ENCODE measurements at regions not wholly inside any gene's neighbourhood (a gene's known extent, or its start where the extent isn't known, plus 50 kb on each side); places are given as distances from the start of the nearest gene placed in this dataset.
"Not testable (repeated sequence)": the region's sequence is repeated elsewhere in the genome, so short reads cannot be mapped to it uniquely, and the experiment has no call there.

DNA sequence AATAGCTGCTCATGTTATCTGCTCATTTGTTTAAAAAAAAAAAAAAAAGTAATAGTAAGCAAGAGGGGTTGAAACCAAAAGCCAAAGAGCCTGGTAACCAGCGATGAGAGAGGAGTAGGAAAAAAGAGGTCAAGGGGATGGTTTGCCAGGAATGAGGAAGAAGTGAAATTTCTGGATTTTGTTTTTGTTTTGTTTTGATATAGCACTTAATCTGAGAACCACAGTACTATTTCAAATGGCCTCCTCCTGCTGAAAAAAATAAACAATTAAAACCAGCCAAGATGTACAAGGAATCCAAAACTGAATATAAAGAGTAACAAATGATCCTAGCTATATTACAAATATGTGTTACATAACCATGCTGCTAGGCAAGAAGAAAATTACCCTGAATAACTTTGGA lies 213.1 kb downstream of the FGFR2 start:
- Histone ChIP-seq H3K4me2 (ENCODE audit: low read length) (no peak overlapping the region), H3K27ac (ENCODE audit: low read depth, low read length) (no peak overlapping the region), H3K79me2 (ENCODE audit: insufficient read depth, low read length) (no peaks in the 10 kb centered on the region), H4K20me1 (ENCODE audit: insufficient read depth, low read length) (no peaks in the 10 kb centered on the region), H3K36me3 (ENCODE audit: insufficient read depth, low read length) (no peaks in the 10 kb centered on the region), H3K4me3 (ENCODE audit: insufficient read depth, low read depth, low read length) (no peak overlapping the region), H3K9me3 (ENCODE audit: insufficient read depth, low read depth, low read length) (no peaks in the 10 kb centered on the region), H3K4me1 (ENCODE audit: insufficient read depth, low read length) (no peaks in the 10 kb centered on the region), H3K27me3 (ENCODE audit: insufficient read depth, low read length) (no peaks in the 10 kb centered on the region), H2AFZ (ENCODE audit: low read depth, low read length) (no peak overlapping the region), H3K9ac (ENCODE audit: low read length) (no peak overlapping the region)
- H3K9me3 Mint-ChIP-seq (ENCODE audit: unreplicated experiment): peaks cover 5% of the 10 kb centered on the region
- H3K4me1 Mint-ChIP-seq (ENCODE audit: low read depth, unreplicated experiment): peaks cover 4% of the 10 kb centered on the region
- no peak overlapping the region for H3K4me3 Mint-ChIP-seq (ENCODE audit: unreplicated experiment)
- TF ChIP-seq, protein P1, sequence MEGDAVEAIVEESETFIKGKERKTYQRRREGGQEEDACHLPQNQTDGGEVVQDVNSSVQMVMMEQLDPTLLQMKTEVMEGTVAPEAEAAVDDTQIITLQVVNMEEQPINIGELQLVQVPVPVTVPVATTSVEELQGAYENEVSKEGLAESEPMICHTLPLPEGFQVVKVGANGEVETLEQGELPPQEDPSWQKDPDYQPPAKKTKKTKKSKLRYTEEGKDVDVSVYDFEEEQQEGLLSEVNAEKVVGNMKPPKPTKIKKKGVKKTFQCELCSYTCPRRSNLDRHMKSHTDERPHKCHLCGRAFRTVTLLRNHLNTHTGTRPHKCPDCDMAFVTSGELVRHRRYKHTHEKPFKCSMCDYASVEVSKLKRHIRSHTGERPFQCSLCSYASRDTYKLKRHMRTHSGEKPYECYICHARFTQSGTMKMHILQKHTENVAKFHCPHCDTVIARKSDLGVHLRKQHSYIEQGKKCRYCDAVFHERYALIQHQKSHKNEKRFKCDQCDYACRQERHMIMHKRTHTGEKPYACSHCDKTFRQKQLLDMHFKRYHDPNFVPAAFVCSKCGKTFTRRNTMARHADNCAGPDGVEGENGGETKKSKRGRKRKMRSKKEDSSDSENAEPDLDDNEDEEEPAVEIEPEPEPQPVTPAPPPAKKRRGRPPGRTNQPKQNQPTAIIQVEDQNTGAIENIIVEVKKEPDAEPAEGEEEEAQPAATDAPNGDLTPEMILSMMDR (IDR thresholded peaks at IDR 0.05; ENCODE audit: insufficient read depth, low read depth, low read length): no peak
- no peak for TF ChIP-seq EZH2 (IDR thresholded peaks at IDR 0.05; ENCODE audit: insufficient read depth, low read length)
- FAIRE-seq: no peak
- H3K27me3 Mint-ChIP-seq (ENCODE audit: low read depth, unreplicated experiment): no peaks in the 10 kb centered on the region
- DNase-seq (ENCODE audit: low read depth): no peak
- H3K27ac Mint-ChIP-seq (ENCODE audit: unreplicated experiment): no peak overlapping the region
- peaks cover 2% of the 10 kb centered on the region for H3K36me3 Mint-ChIP-seq (ENCODE audit: low read depth, unreplicated experiment)

DNA sequence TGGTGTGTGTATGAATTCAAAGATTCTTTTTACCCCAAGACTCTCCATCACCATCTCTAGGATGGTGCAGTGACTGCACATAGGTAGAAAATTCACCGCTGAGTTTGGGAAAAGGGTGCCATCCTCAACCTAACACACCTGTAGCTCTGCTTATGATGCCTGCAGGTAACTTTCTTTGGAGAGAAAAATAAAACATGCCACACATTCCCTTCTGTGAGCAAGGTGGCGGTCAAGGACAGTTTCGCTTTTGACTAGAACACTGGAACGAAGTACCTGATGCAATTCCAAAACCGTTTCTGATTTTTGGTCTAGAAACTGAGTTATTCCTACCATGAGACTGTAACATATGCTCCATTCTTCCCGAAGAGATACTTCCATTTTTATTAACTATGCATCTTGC lies 205.6 kb downstream of the FGFR2 start:
- DNase-seq (ENCODE audit: low read depth): no peak
- no peaks in the 10 kb centered on the region for H3K9me3 ChIP-seq (ENCODE audit: insufficient read depth, low read depth, low read length)
- no peaks in the 10 kb centered on the region for H3K36me3 Mint-ChIP-seq (ENCODE audit: low read depth, unreplicated experiment)
- no peak overlapping the region for H2AFZ ChIP-seq (ENCODE audit: low read depth, low read length)
- H3K9ac ChIP-seq (ENCODE audit: low read length): no peak overlapping the region
- H3K9me3 Mint-ChIP-seq (ENCODE audit: unreplicated experiment): no peaks in the 10 kb centered on the region
- no peaks in the 10 kb centered on the region for H3K27me3 Mint-ChIP-seq (ENCODE audit: low read depth, unreplicated experiment)
- H3K4me3 Mint-ChIP-seq (ENCODE audit: unreplicated experiment): no peak overlapping the region
- no peaks in the 10 kb centered on the region for H3K79me2 ChIP-seq (ENCODE audit: insufficient read depth, low read length)
- no peak overlapping the region for H3K27ac ChIP-seq (ENCODE audit: low read depth, low read length)
- no peak overlapping the region for H3K4me3 ChIP-seq (ENCODE audit: insufficient read depth, low read depth, low read length)
- FAIRE-seq: no peak
- no peak overlapping the region for H3K4me2 ChIP-seq (ENCODE audit: low read length)
- no peaks in the 10 kb centered on the region for H3K27me3 ChIP-seq (ENCODE audit: insufficient read depth, low read length)
- H3K36me3 ChIP-seq (ENCODE audit: insufficient read depth, low read length): no peaks in the 10 kb centered on the region
- H3K27ac Mint-ChIP-seq (ENCODE audit: unreplicated experiment): no peak overlapping the region
- H3K4me1 ChIP-seq (ENCODE audit: insufficient read depth, low read length): no peaks in the 10 kb centered on the region
- no peak for TF ChIP-seq EZH2 (IDR thresholded peaks at IDR 0.05; ENCODE audit: insufficient read depth, low read length)
- TF ChIP-seq, protein P1 (IDR thresholded peaks at IDR 0.05; ENCODE audit: insufficient read depth, low read depth, low read length): no peak
- H4K20me1 ChIP-seq (ENCODE audit: insufficient read depth, low read length): no peaks in the 10 kb centered on the region
- H3K4me1 Mint-ChIP-seq (ENCODE audit: low read depth, unreplicated experiment): peaks cover 4% of the 10 kb centered on the region

- Histone ChIP-seq H4K20me1 (ENCODE audit: insufficient read depth, low read length) (no peaks in the 10 kb centered on the region), H3K27ac (ENCODE audit: low read depth, low read length) (no peak overlapping the region), H3K79me2 (ENCODE audit: insufficient read depth, low read length) (no peaks in the 10 kb centered on the region), H3K4me1 (ENCODE audit: insufficient read depth, low read length) (no peaks in the 10 kb centered on the region), H3K4me2 (ENCODE audit: low read length) (no peak overlapping the region), H3K36me3 (ENCODE audit: insufficient read depth, low read length) (no peaks in the 10 kb centered on the region), H3K9me3 (ENCODE audit: insufficient read depth, low read depth, low read length) (no peaks in the 10 kb centered on the region), H2AFZ (ENCODE audit: low read depth, low read length) (no peak overlapping the region), H3K4me3 (ENCODE audit: insufficient read depth, low read depth, low read length) (no peak overlapping the region), H3K9ac (ENCODE audit: low read length) (no peak overlapping the region), H3K27me3 (ENCODE audit: insufficient read depth, low read length) (no peaks in the 10 kb centered on the region)
- Mint-ChIP-seq H3K9me3 (ENCODE audit: unreplicated experiment) (no peaks in the 10 kb centered on the region), H3K4me3 (ENCODE audit: unreplicated experiment) (no peak overlapping the region), H3K4me1 (ENCODE audit: low read depth, unreplicated experiment) (no peaks in the 10 kb centered on the region), H3K27me3 (ENCODE audit: low read depth, unreplicated experiment) (no peaks in the 10 kb centered on the region), H3K36me3 (ENCODE audit: low read depth, unreplicated experiment) (no peaks in the 10 kb centered on the region), H3K27ac (ENCODE audit: unreplicated experiment) (no peak overlapping the region)
- DNase-seq (ENCODE audit: low read depth) (no peak), FAIRE-seq (no peak)
- TF ChIP-seq EZH2 (IDR thresholded peaks at IDR 0.05; ENCODE audit: insufficient read depth, low read length): no peak
Measured at GRCh38 chr10:121393522-121393921, 204.7 kb downstream of the FGFR2 start.

- H3K27me3 ChIP-seq (ENCODE audit: insufficient read depth, low read length); H4K20me1 ChIP-seq (ENCODE audit: insufficient read depth, low read length); H3K4me1 Mint-ChIP-seq (ENCODE audit: low read depth, unreplicated experiment); H3K79me2 ChIP-seq (ENCODE audit: insufficient read depth, low read length); H3K9me3 Mint-ChIP-seq (ENCODE audit: unreplicated experiment); H2AFZ ChIP-seq (ENCODE audit: low read depth, low read length); H3K4me2 ChIP-seq (ENCODE audit: low read length); H3K36me3 Mint-ChIP-seq (ENCODE audit: low read depth, unreplicated experiment); DNase-seq (ENCODE audit: low read depth); H3K36me3 ChIP-seq (ENCODE audit: insufficient read depth, low read length); H3K27ac Mint-ChIP-seq (ENCODE audit: unreplicated experiment); H3K4me1 ChIP-seq (ENCODE audit: insufficient read depth, low read length); H3K4me3 ChIP-seq (ENCODE audit: insufficient read depth, low read depth, low read length); H3K9ac ChIP-seq (ENCODE audit: low read length); H3K27me3 Mint-ChIP-seq (ENCODE audit: low read depth, unreplicated experiment); FAIRE-seq; H3K4me3 Mint-ChIP-seq (ENCODE audit: unreplicated experiment); H3K27ac ChIP-seq (ENCODE audit: low read depth, low read length); H3K9me3 ChIP-seq (ENCODE audit: insufficient read depth, low read depth, low read length): not testable (repeated sequence)
Measured at GRCh38 chr10:121400507-121400906, 197.7 kb downstream of the FGFR2 start.

Measured in astrocyte (in vitro differentiated cells and primary cell).